Esophagus muscularis mucosa (tissue), 4 donors: ENCODE measurements at regions not wholly inside any gene's neighbourhood (a gene's known extent, or its start where the extent isn't known, plus 50 kb on each side); places are given as distances from the start of the nearest gene placed in this dataset.

Experiments
- CTCF ChIP-seq, 3 experiments: fragments of 200-600 bp in 2 of 3; fragments of 450-650 bp in 1 of 3; sonication (generic) in 2 of 3; IDR thresholded peaks; one replicate each; pipeline ENCODE4 v1.5.1; 2017 to 2019; ENCODE audit warnings: antibody characterized with exemption in 3 of 3, mild to moderate bottlenecking in 2 of 3, moderate library complexity in 1 of 3
- EP300 ChIP-seq: sonication (generic); formaldehyde crosslinking; IDR thresholded peaks from one replicate; pipeline ENCODE4 v1.6.1; 2017; ENCODE audit warnings: antibody characterized with exemption
- POLR2A ChIP-seq: fragments of 450-650 bp; IDR thresholded peaks from one replicate; pipeline ENCODE4 v1.6.1; 2017; ENCODE audit warnings: antibody characterized with exemption, moderate library complexity, mild to moderate bottlenecking, low read depth
- POLR2AphosphoS5 ChIP-seq, 2 donors: sonication (generic); formaldehyde crosslinking; IDR thresholded peaks; one replicate each; pipeline ENCODE4 v1.6.1; 2017; ENCODE audit warnings: antibody characterized with exemption in 2 of 2

DNA sequence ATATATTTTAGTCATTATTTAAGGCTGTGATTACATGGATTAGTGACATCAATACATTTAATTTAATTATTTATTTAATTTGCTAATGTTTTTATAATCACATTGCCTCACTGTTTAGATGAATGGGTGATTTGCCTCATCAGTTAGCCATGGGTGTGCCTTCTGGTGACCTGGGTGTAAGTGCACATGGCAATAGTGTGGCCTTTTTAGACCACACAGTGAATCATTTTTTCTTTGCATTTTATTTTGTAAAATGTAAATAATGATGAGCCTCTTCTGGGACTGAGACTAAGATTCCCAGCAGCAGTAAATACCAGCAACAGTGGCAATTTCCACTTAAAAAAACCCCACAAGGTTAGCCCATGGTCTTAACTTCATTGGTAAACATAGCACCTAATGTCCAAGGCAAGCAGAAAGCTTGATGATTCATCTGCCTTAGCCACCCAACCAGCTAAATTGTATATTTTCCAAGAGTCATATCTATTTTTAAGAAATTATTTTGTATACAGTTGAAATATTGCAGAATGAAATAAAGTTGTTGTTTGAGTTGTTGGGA lies 235.9 kb upstream of the NOVA1 start:
- TF ChIP-seq EP300 (no peak), CTCF (IDR thresholded peaks at IDR 0.05) (no peak), POLR2A (no peak), POLR2AphosphoS5 (IDR thresholded peaks at IDR 0.05) (no peak)
